Osteocyte (in vitro differentiated cells): ENCODE measurements at regions not wholly inside any gene's neighbourhood (a gene's known extent, or its start where the extent isn't known, plus 50 kb on each side); places are given as distances from the start of the nearest gene placed in this dataset.

Experiments used
- DNase-seq: peaks from one replicate; pipeline ENCODE4 v3.0.0; 2021; ENCODE audit warnings: mixed read lengths; ENCODE audit not compliant: unreplicated experiment; ENCODE audit errors: extremely low spot score
- H3K27ac Mint-ChIP-seq: one replicate; pipeline ENCODE4 v1.8.0; 2021; ENCODE audit warnings: mild to moderate bottlenecking, mixed read lengths; ENCODE audit not compliant: unreplicated experiment
- H3K27me3 Mint-ChIP-seq: one replicate; pipeline ENCODE4 v1.8.0; 2021; ENCODE audit warnings: mixed read lengths; ENCODE audit not compliant: unreplicated experiment
- H3K36me3 Mint-ChIP-seq: one replicate; pipeline ENCODE4 v1.8.0; 2021; ENCODE audit warnings: mixed read lengths; ENCODE audit not compliant: unreplicated experiment
- H3K4me1 Mint-ChIP-seq: one replicate; pipeline ENCODE4 v1.8.0; 2021; ENCODE audit warnings: mixed read lengths; ENCODE audit not compliant: unreplicated experiment
- H3K4me3 Mint-ChIP-seq: one replicate; pipeline ENCODE4 v1.8.0; 2021; ENCODE audit warnings: mild to moderate bottlenecking, moderate library complexity, mixed read lengths; ENCODE audit not compliant: unreplicated experiment
- H3K9me3 Mint-ChIP-seq: one replicate; pipeline ENCODE4 v1.8.0; 2021; ENCODE audit warnings: mixed read lengths; ENCODE audit not compliant: unreplicated experiment
- CTCF ChIP-seq: fragments of 200-600 bp; sonication (generic); IDR thresholded peaks from 2 replicates; pipeline ENCODE4 v1.5.0; 2021; ENCODE audit warnings: antibody characterized with exemption, mild to moderate bottlenecking, moderate library complexity

GRCh38 chr5:165665735-165666400 lies 2160.4 kb downstream of the MAT2B start:
- no peak for TF ChIP-seq CTCF
- Mint-ChIP-seq H3K27ac (no peak overlapping the region), H3K36me3 (no peaks in the 10 kb centered on the region), H3K27me3 (no peaks in the 10 kb centered on the region), H3K4me3 (no peak overlapping the region), H3K9me3 (peaks cover 15% of the 10 kb centered on the region), H3K4me1 (no peaks in the 10 kb centered on the region)
- DNase-seq = no peak

GRCh38 chr5:165673499-165673898 lies 2168.1 kb downstream of the MAT2B start:
- peaks cover 13% of the 10 kb centered on the region for H3K9me3 Mint-ChIP-seq
- H3K36me3 Mint-ChIP-seq = no peaks in the 10 kb centered on the region
- no peak overlapping the region for H3K27ac Mint-ChIP-seq
- no peaks in the 10 kb centered on the region for H3K4me1 Mint-ChIP-seq
- H3K27me3 Mint-ChIP-seq = no peaks in the 10 kb centered on the region
- no peak overlapping the region for H3K4me3 Mint-ChIP-seq
- DNase-seq = no peak
- no peak for TF ChIP-seq CTCF

GRCh38 chr5:165695796-165696195 lies 2190.4 kb downstream of the MAT2B start:
- no peak overlapping the region for H3K4me3 Mint-ChIP-seq
- peaks cover 35% of the 10 kb centered on the region for H3K9me3 Mint-ChIP-seq
- H3K36me3 Mint-ChIP-seq = no peaks in the 10 kb centered on the region
- no peaks in the 10 kb centered on the region for H3K4me1 Mint-ChIP-seq
- DNase-seq = no peak
- no peak overlapping the region for H3K27ac Mint-ChIP-seq
- no peaks in the 10 kb centered on the region for H3K27me3 Mint-ChIP-seq
- TF ChIP-seq CTCF = no peak

- H3K4me1 Mint-ChIP-seq = no peaks in the 10 kb centered on the region
Observed at GRCh38 chr5:165705960-165706359, 2200.5 kb downstream of the MAT2B start.

GRCh38 chr5:165712011-165712410 lies 2206.6 kb downstream of the MAT2B start:
- H3K36me3 Mint-ChIP-seq = no peaks in the 10 kb centered on the region
- no peak overlapping the region for H3K27ac Mint-ChIP-seq
- H3K4me1 Mint-ChIP-seq = no peaks in the 10 kb centered on the region
- TF ChIP-seq CTCF = no peak
- DNase-seq = no peak
- H3K4me3 Mint-ChIP-seq = no peak overlapping the region
- H3K27me3 Mint-ChIP-seq = no peaks in the 10 kb centered on the region
- peaks cover 3% of the 10 kb centered on the region for H3K9me3 Mint-ChIP-seq

More at GRCh38 chr5:165705960-165706359, 2200.5 kb downstream of the MAT2B start:
- no peaks in the 10 kb centered on the region for H3K27me3 Mint-ChIP-seq
- no peak overlapping the region for H3K4me3 Mint-ChIP-seq
- no peak overlapping the region for H3K27ac Mint-ChIP-seq
- no peak for DNase-seq
- no peaks in the 10 kb centered on the region for H3K36me3 Mint-ChIP-seq
- H3K9me3 Mint-ChIP-seq = peaks cover 8% of the 10 kb centered on the region
- no peak for TF ChIP-seq CTCF
